Esophagus squamous epithelium (tissue), 5 donors: ENCODE measurements at regions not wholly inside any gene's neighbourhood (a gene's known extent, or its start where the extent isn't known, plus 50 kb on each side); places are given as distances from the start of the nearest gene placed in this dataset.

Experiments
- DNase-seq: peaks from one replicate; lab custom pipeline; 2025; lab: John Stamatoyannopoulos, UW
- H3K27ac ChIP-seq, 4 donors: fragments of 200-600 bp; sonication (generic); one replicate each; pipeline ENCODE4 v1.5.1; 2016 to 2019; ENCODE audit warnings: mild to moderate bottlenecking in 1 of 4
- H3K27me3 ChIP-seq, 4 donors: fragments of 200-600 bp; sonication (generic); 1 replicate in 3 of 4; 2 replicates in 1 of 4; pipeline versions ENCODE4 v1.5.1 to v1.6.0; 2017 to 2021; ENCODE audit warnings: antibody characterized with exemption in 1 of 4
- H3K36me3 ChIP-seq, 3 donors: fragments of 200-600 bp; sonication (generic); one replicate each; pipeline ENCODE4 v1.5.1; 2016 to 2019
- H3K4me1 ChIP-seq, 3 donors: fragments of 200-600 bp; sonication (generic); one replicate each; pipeline ENCODE4 v1.5.1; 2017 to 2019
- H3K4me3 ChIP-seq, 4 donors: fragments of 200-600 bp; sonication (generic); 1 replicate in 3 of 4; 2 replicates in 1 of 4; pipeline ENCODE4 v1.5.1; 2016 to 2019; ENCODE audit warnings: mild to moderate bottlenecking in 2 of 4, moderate library complexity in 1 of 4
- H3K9me3 ChIP-seq, 3 donors: fragments of 200-600 bp; sonication (generic); one replicate each; pipeline ENCODE4 v1.5.1; 2016 to 2019
- POLR2A ChIP-seq, 4 donors: fragments of 450-650 bp; IDR thresholded peaks; one replicate each; pipeline ENCODE4 v1.6.1; 2017; ENCODE audit warnings: antibody characterized with exemption in 4 of 4, mild to moderate bottlenecking in 4 of 4, moderate library complexity in 3 of 4
- WGBS, 2 donors: methylation state at CpG; one replicate each; pipeline ENCODE4 v1.1.5; 2018; 5-methylcytosine and 5-hydroxymethylcytosine counted together
- intact Hi-C: fragments of 100-400 bp; cut with DNase I; formaldehyde crosslinking; loops from one replicate; pipeline ENCODE4 v1.15.0; 2022
- TF ChIP-seq, protein P1 (sequence below), 6 experiments: fragments of 450-650 bp in 4 of 6; fragments of 200-600 bp in 2 of 6; sonication (generic) in 2 of 6; IDR thresholded peaks; one replicate each; pipeline ENCODE4 v1.5.1; 2016 to 2019; ENCODE audit warnings: antibody characterized with exemption in 6 of 6, mild to moderate bottlenecking in 4 of 6, moderate library complexity in 4 of 6
- donor health status: DM: yes; HTN: yes; CAD: no.

GRCh38 chr4:85411386-85411785 lies 63.6 kb upstream of the ARHGAP24 start:
- DNase-seq: no peak
- H3K27me3 ChIP-seq: no peaks in the 10 kb centered on the region
- 80 to 87% methylated on average over 2 to 5 of the region's 5 CpGs for WGBS, 2 donors
- intact Hi-C loops: no loop called here
- no peaks in the 10 kb centered on the region for H3K4me1 ChIP-seq
- H3K4me3 ChIP-seq: no peak overlapping the region
- no peaks in the 10 kb centered on the region for H3K36me3 ChIP-seq
- H3K27ac ChIP-seq: no peak overlapping the region
- no peaks in the 10 kb centered on the region for H3K9me3 ChIP-seq
- no peak for TF ChIP-seq POLR2A (IDR thresholded peaks at IDR 0.05)
- TF ChIP-seq, protein P1, sequence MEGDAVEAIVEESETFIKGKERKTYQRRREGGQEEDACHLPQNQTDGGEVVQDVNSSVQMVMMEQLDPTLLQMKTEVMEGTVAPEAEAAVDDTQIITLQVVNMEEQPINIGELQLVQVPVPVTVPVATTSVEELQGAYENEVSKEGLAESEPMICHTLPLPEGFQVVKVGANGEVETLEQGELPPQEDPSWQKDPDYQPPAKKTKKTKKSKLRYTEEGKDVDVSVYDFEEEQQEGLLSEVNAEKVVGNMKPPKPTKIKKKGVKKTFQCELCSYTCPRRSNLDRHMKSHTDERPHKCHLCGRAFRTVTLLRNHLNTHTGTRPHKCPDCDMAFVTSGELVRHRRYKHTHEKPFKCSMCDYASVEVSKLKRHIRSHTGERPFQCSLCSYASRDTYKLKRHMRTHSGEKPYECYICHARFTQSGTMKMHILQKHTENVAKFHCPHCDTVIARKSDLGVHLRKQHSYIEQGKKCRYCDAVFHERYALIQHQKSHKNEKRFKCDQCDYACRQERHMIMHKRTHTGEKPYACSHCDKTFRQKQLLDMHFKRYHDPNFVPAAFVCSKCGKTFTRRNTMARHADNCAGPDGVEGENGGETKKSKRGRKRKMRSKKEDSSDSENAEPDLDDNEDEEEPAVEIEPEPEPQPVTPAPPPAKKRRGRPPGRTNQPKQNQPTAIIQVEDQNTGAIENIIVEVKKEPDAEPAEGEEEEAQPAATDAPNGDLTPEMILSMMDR (IDR thresholded peaks at IDR 0.05): no peak

DNA sequence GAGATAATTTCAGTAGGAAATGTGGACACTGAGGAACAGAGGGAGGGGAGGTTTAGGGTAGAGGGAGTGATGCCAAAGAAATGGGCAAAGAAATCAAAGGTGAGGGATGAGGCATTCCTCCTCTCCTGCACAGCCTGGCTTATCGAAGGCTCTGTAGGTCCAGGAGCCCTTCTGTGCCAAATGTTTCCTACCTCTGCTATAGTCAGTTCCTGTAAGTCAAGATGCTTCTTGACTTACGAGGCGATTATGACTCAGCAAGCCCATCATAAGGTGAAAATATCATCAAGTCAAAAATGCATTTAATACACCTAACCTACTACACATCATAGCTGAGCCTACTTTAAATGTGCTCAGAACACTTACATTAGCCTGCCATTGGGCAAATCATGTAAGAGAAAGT lies 60.0 kb upstream of the ARHGAP24 start:
- TF ChIP-seq, protein P1 (IDR thresholded peaks at IDR 0.05): no peak
- no peaks in the 10 kb centered on the region for H3K36me3 ChIP-seq
- H3K27ac ChIP-seq: no peak overlapping the region
- intact Hi-C loops: no loop called here
- no peak for DNase-seq
- H3K9me3 ChIP-seq: no peaks in the 10 kb centered on the region
- whole genome bisulfite sequencing, 2 donors: 55 to 58% methylated on average over 3 of the region's 3 CpGs
- no peak overlapping the region for H3K4me3 ChIP-seq
- H3K27me3 ChIP-seq: no peaks in the 10 kb centered on the region
- H3K4me1 ChIP-seq: no peaks in the 10 kb centered on the region

- TF ChIP-seq, protein P1 (IDR thresholded peaks at IDR 0.05): no peak
- TF ChIP-seq POLR2A (IDR thresholded peaks at IDR 0.05): no peak
- WGBS, 2 donors: 81 to 100% methylated on average over 2 of the region's 2 CpGs
- intact Hi-C loops: no loop called here
Observed at GRCh38 chr4:85416094-85416493, 58.9 kb upstream of the ARHGAP24 start.

GRCh38 chr4:85419103-85419502 lies 55.8 kb upstream of the ARHGAP24 start:
- no peaks in the 10 kb centered on the region for H3K36me3 ChIP-seq
- no peak overlapping the region for H3K27ac ChIP-seq
- no peak overlapping the region for H3K4me3 ChIP-seq
- no peaks in the 10 kb centered on the region for H3K4me1 ChIP-seq
- intact Hi-C loops: no loop called here
- no peaks in the 10 kb centered on the region for H3K9me3 ChIP-seq
- peaks cover 0 to 5% (median 0%) of the 10 kb centered on the region in 4 donors for H3K27me3 ChIP-seq
- no peak for DNase-seq
- WGBS, 2 donors: 27 to 59% methylated on average over 2 of the region's 2 CpGs
- no peak for TF ChIP-seq POLR2A (IDR thresholded peaks at IDR 0.05)
- TF ChIP-seq, protein P1 (IDR thresholded peaks at IDR 0.05): no peak

More at GRCh38 chr4:85416094-85416493, 58.9 kb upstream of the ARHGAP24 start:
- Histone ChIP-seq H3K9me3 (no peaks in the 10 kb centered on the region), H3K4me1 (no peaks in the 10 kb centered on the region), H3K36me3 (no peaks in the 10 kb centered on the region), H3K4me3 (no peak overlapping the region), H3K27me3 (peaks cover 0 to 5% (median 0%) of the 10 kb centered on the region in 4 donors), H3K27ac (no peak overlapping the region)
- DNase-seq: no peak

- Histone ChIP-seq H3K9me3 (no peaks in the 10 kb centered on the region), H3K4me3 (no peak overlapping the region), H3K27ac (no peak overlapping the region), H3K36me3 (no peaks in the 10 kb centered on the region), H3K4me1 (no peaks in the 10 kb centered on the region), H3K27me3 (peaks cover 0 to 5% (median 0%) of the 10 kb centered on the region in 4 donors)
- WGBS, 2 donors: 86 to 88% methylated on average over 6 of the region's 6 CpGs
- no peak for DNase-seq
- intact Hi-C loops: no loop called here
- TF ChIP-seq, protein P1 (IDR thresholded peaks at IDR 0.05): no peak
- no peak for TF ChIP-seq POLR2A (IDR thresholded peaks at IDR 0.05)
Observed at GRCh38 chr4:85420831-85421230, 54.1 kb upstream of the ARHGAP24 start.
